NCI-H69 (cell line): ENCODE measurements at regions not wholly inside any gene's neighbourhood (a gene's known extent, or its start where the extent isn't known, plus 50 kb on each side); places are given as distances from the start of the nearest gene placed in this dataset.

Experiments
- DNase-seq: peaks from one replicate; lab custom pipeline; 2025; lab: John Stamatoyannopoulos, UW

GRCh38 chr4:45985038-45985437, 138.8 kb downstream of the GABRG1 start:
- DNase-seq = no peak

GRCh38 chr4:45971108-45971507, 152.7 kb downstream of the GABRG1 start:
- no peak for DNase-seq

GRCh38 chr4:45957353-45957752, 166.5 kb downstream of the GABRG1 start:
- DNase-seq = no peak

GRCh38 chr4:45954276-45954675, 169.6 kb downstream of the GABRG1 start:
- no peak for DNase-seq

- no peak for DNase-seq
These were observed 172.7 kb downstream of the GABRG1 start for GRCh38 chr4:45951153-45951552.

- no peak for DNase-seq
These were observed 177.2 kb downstream of the GABRG1 start for GRCh38 chr4:45946699-45947098.

- DNase-seq = no peak
These were observed 179.9 kb downstream of the GABRG1 start for GRCh38 chr4:45944000-45944399.

GRCh38 chr4:45939056-45939455, 184.8 kb downstream of the GABRG1 start:
- no peak for DNase-seq

- DNase-seq = no peak
These were observed 192.7 kb downstream of the GABRG1 start for GRCh38 chr4:45931154-45931553.

GRCh38 chr4:45927641-45928040, 196.2 kb downstream of the GABRG1 start:
- no peak for DNase-seq

- DNase-seq = no peak
These were observed 198.0 kb downstream of the GABRG1 start for GRCh38 chr4:45925809-45926208.

- no peak for DNase-seq
These were observed 203.0 kb downstream of the GABRG1 start for GRCh38 chr4:45920861-45921260.

- no peak for DNase-seq
These were observed 213.3 kb downstream of the GABRG1 start for GRCh38 chr4:45910511-45910910.

GRCh38 chr4:45897946-45898585, 225.8 kb downstream of the GABRG1 start:
- DNase-seq = no peak

GRCh38 chr4:45883421-45883820, 240.4 kb downstream of the GABRG1 start:
- DNase-seq = no peak

- no peak for DNase-seq
These were observed 247.5 kb downstream of the GABRG1 start for GRCh38 chr4:45876235-45876890.

GRCh38 chr4:45869184-45869583, 254.7 kb downstream of the GABRG1 start:
- DNase-seq = no peak

- DNase-seq = no peak
These were observed 258.1 kb downstream of the GABRG1 start for GRCh38 chr4:45865781-45866180.

- DNase-seq = no peak
These were observed 268.0 kb downstream of the GABRG1 start for GRCh38 chr4:45855857-45856256.

- DNase-seq = no peak
These were observed 277.8 kb downstream of the GABRG1 start for GRCh38 chr4:45846016-45846415.

GRCh38 chr4:45841791-45842190, 282.1 kb downstream of the GABRG1 start:
- DNase-seq = no peak

- no peak for DNase-seq
These were observed 292.2 kb downstream of the GABRG1 start for GRCh38 chr4:45831692-45832091.

- no peak for DNase-seq
These were observed 319.9 kb downstream of the GABRG1 start for GRCh38 chr4:45803994-45804393.

GRCh38 chr4:45795135-45795534, 328.7 kb downstream of the GABRG1 start:
- DNase-seq = no peak
